ENCODE measurements at regions not wholly inside any gene's neighbourhood (a gene's known extent, or its start where the extent isn't known, plus 50 kb on each side); places are given as distances from the start of the nearest gene placed in this dataset.

DNA sequence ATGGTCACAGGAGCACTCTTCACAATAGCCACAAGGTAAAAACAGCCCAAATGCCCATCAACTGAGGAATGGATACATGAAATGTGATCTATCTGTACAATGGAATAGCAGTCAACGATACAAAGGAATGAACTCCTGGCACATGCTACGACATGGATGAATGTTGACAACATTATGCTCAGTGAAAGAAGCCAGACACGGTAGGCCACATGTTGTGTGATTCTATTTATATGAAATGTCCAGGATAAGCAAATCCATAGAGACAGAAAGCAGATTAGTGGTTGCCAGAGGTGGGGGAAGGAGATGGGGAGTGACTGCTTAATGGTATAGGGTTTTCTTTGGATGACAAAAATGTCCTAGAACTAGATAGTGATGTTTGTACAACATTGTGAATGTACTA lies 58.7 kb upstream of the GPM6B start:
- no peaks in the 10 kb centered on the region for H3K27me3 ChIP-seq
- no peak overlapping the region for H3K4me3 ChIP-seq
- H3K27ac ChIP-seq = no peak overlapping the region
- TF ChIP-seq, protein P1, sequence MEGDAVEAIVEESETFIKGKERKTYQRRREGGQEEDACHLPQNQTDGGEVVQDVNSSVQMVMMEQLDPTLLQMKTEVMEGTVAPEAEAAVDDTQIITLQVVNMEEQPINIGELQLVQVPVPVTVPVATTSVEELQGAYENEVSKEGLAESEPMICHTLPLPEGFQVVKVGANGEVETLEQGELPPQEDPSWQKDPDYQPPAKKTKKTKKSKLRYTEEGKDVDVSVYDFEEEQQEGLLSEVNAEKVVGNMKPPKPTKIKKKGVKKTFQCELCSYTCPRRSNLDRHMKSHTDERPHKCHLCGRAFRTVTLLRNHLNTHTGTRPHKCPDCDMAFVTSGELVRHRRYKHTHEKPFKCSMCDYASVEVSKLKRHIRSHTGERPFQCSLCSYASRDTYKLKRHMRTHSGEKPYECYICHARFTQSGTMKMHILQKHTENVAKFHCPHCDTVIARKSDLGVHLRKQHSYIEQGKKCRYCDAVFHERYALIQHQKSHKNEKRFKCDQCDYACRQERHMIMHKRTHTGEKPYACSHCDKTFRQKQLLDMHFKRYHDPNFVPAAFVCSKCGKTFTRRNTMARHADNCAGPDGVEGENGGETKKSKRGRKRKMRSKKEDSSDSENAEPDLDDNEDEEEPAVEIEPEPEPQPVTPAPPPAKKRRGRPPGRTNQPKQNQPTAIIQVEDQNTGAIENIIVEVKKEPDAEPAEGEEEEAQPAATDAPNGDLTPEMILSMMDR (IDR thresholded peaks at IDR 0.05) = no peak
- intact Hi-C loops (cut with DNase I) = no loop called here
- no peaks in the 10 kb centered on the region for H3K36me3 ChIP-seq
- no peaks in the 10 kb centered on the region for H3K4me1 ChIP-seq
- no peak for DNase-seq
- no peak overlapping the region for H3K9ac ChIP-seq (ENCODE audit: low read depth in 2 of 2, low read length in 2 of 2)
- H3K9me3 ChIP-seq = no peaks in the 10 kb centered on the region

DNA sequence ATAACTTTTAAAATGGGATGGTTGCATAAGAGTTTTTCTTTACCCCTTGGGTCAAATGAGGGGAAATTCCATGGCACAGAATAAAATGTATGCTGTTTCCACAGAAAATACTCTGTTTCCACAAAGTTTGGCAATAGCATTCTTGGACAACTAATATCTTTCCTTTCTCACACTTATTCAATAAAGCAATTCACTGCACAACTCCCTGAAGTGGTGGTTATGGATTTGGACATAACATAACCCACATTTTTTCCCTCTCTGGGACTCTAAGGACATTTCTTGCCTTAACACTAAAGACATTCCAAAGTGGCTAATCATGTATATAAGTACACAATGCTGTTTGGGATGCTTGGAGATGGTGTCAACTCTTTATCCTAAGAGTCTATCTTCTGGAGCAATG lies 51.7 kb upstream of the GPM6B start:
- Histone ChIP-seq H3K4me3 (no peak overlapping the region), H3K27me3 (no peaks in the 10 kb centered on the region), H3K27ac (no peak overlapping the region), H3K9me3 (no peaks in the 10 kb centered on the region), H3K9ac (ENCODE audit: low read depth in 2 of 2, low read length in 2 of 2) (no peak overlapping the region), H3K4me1 (no peaks in the 10 kb centered on the region), H3K36me3 (no peaks in the 10 kb centered on the region)
- no peak for DNase-seq
- TF ChIP-seq, protein P1 (IDR thresholded peaks at IDR 0.05) = no peak
- intact Hi-C loops (cut with DNase I) = no loop called here
